AG10803 (cell line): ENCODE measurements at regions not wholly inside any gene's neighbourhood (a gene's known extent, or its start where the extent isn't known, plus 50 kb on each side); places are given as distances from the start of the nearest gene placed in this dataset.

Experiments used
- DNase-seq: peaks from one replicate; pipeline ENCODE4 v3.0.0; 2010; ENCODE audit warnings: low read depth
- H3K4me3 ChIP-seq: 2 replicates; pipeline ENCODE4 v1.5.1; 2011; ENCODE audit warnings: mild to moderate bottlenecking, low read length, control low read depth
- TF ChIP-seq, protein P1 (sequence below): conservative IDR thresholded peaks from 2 replicates; pipeline ENCODE4 v1.5.1; 2011; ENCODE audit warnings: mild to moderate bottlenecking, low read length, control low read depth, inconsistent platforms

DNA sequence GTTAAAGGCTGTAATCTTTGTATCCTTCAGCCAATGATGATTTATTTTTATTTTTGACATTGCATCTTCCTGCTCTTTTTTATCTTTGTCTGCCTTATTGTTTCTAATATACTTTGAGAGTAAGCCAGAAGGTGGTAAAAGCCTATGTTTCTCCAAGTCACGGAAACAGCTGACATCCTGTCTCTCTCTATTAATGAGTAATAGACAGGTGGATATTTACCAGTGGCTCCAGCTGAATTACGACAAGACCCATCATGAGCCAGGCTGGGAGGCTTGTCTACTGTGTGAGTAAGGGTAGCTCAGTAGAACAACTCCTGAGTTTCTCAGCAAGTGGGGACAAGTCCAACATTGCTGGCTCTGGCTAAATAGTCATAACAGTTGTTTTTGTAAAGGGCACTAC, 166.6 kb downstream of the NDFIP2 start:
- no peak for DNase-seq
- TF ChIP-seq, protein P1, sequence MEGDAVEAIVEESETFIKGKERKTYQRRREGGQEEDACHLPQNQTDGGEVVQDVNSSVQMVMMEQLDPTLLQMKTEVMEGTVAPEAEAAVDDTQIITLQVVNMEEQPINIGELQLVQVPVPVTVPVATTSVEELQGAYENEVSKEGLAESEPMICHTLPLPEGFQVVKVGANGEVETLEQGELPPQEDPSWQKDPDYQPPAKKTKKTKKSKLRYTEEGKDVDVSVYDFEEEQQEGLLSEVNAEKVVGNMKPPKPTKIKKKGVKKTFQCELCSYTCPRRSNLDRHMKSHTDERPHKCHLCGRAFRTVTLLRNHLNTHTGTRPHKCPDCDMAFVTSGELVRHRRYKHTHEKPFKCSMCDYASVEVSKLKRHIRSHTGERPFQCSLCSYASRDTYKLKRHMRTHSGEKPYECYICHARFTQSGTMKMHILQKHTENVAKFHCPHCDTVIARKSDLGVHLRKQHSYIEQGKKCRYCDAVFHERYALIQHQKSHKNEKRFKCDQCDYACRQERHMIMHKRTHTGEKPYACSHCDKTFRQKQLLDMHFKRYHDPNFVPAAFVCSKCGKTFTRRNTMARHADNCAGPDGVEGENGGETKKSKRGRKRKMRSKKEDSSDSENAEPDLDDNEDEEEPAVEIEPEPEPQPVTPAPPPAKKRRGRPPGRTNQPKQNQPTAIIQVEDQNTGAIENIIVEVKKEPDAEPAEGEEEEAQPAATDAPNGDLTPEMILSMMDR = no peak
- no peak overlapping the region for H3K4me3 ChIP-seq

DNA sequence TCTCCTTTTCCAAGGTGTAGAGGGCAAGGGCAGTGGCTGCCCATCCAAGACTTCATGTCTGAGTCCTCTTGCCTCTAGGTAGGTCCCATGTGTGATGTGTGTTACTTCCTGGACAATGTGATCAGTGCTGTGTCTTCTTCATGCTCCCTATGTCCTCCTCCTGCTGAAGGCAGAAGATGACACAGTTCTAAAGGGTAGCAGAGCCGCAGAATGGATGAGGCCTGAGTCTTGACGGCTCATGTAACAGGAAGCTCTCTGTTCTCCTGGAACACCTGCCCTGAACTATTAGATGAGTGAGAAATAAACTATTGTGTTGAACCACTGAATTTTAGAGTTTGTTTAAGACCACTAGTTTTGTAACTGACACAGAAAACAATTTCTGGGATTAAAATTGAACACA, 165.9 kb downstream of the NDFIP2 start:
- no peak for DNase-seq
- TF ChIP-seq, protein P1 = no peak
- no peak overlapping the region for H3K4me3 ChIP-seq

DNA sequence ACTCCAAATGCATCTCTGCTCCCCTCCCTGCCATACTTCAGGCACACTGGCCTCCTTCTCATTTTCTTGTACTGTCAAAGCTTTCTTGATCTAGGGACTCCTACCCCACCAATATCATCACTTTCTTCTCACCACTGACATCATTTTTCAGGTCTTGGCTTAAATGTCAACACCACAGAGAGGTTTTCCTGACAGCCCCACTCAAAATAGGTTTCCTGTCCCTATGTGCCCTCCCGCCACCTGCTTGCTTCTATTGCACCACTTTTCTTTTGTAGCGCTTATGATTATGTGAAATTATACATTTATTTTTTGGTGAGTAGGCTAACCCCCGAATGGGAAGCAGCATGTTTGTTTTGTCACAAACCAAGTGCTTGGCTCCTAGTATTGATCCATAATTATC, 164.6 kb downstream of the NDFIP2 start:
- DNase-seq = no peak
- H3K4me3 ChIP-seq = no peak overlapping the region
- TF ChIP-seq, protein P1 = no peak

DNA sequence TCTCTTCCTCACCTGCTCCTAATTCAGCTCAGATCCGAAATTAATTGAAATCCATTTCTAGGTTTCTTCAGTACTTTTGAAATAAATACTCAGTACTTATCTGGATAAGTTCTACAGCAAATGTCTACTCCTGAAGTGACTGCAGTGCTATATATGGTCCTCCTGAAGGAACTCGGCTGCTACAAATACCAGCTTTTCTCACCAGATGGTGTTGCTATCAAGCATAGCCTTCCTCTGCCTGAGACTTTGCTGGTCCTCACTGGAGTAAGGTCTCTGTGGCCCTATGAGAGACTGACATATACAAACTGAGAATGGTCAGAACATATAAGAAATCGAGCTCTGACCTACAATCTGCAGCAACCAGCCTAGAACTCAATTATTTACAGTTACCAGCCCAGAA, 161.6 kb downstream of the NDFIP2 start:
- peak; percentile 3 for DNase-seq
- TF ChIP-seq, protein P1 = peak; percentile 24; the same call in 1 of the 2 replicates
- H3K4me3 ChIP-seq = no peak overlapping the region

DNA sequence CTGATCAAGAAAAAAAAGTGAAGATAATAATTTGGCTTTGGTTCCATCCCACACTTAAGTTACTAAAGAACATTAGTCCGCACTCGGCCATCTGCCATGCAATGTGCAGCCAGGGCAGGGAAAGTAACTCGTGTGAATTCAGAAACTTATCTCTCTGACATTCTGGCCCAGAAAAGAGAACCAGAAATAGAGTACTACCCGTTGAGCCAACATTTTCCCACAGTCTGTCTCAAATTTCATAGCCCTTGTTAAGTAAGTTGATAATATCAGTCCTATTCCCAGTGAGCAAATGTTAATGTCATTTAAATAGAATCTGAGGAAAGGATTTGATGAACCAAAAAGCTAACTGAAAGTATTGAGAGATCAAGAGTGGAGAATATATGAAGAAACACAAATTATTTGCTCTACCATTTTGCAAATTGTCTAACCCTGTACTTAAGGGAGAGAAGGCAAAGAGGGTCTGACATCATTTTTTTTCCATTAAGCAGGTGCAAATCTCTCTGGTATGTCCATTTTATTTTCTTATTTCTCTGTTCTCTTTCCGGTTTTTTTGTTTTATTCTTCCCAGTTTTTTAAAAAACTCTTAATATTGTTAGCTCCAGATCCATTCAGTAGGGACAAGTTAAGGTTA, 156.3 kb downstream of the NDFIP2 start:
- no peak for DNase-seq
- TF ChIP-seq, protein P1 = no peak
- H3K4me3 ChIP-seq = no peak overlapping the region

DNA sequence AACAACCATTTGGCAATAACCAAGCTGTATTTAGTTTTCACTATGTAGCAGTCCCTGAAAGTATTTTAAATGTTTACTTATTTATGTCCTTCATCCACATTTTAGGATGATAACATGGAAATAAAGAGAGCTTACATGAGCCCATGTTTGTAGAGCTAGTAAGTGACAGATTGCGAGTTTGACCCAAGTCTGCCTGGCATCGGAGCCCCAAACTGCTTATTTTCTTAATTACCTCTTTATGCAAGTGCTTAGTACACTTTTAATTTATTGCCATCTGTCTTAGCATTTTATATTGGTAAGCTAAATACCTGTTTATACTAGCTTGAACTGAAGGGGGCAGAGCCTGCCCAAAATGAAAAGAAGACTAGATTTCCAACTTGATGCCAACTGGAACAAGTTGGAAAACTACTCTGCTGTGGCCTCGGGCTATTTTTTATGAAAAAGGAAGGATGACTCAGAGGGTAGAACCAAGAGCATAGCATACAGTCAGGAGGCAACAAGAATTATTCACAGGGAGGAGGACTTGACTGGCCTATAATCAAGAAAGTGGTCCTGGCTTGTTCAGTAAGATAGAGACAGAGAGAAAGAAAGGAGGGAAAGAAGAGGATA, 150.2 kb downstream of the NDFIP2 start:
- peak; percentile 73 for DNase-seq
- H3K4me3 ChIP-seq = no peak overlapping the region
- TF ChIP-seq, protein P1 = peak; percentile 29

DNA sequence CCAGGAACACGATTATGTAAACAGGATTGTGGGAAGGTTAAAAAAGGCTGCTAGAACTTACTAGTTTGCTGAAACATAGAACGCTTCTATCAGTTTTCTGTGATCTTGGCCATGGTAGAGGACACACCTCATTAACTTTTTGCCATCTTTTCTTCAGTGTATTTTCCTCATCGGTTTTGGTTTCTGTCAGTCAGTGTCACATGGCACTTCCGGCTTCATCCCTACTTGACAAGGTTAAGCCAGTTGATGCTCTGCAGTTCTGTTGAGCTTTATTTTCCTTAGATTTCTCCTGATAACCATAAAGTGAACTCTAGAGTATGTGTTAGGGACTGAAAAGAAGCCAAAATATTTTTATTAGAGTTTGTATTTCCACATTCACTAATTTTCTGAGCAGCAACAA, 147.5 kb downstream of the NDFIP2 start:
- no peak for DNase-seq
- TF ChIP-seq, protein P1 = no peak
- H3K4me3 ChIP-seq = no peak overlapping the region
